ENCODE measurements at regions not wholly inside any gene's neighbourhood (a gene's known extent, or its start where the extent isn't known, plus 50 kb on each side); places are given as distances from the start of the nearest gene placed in this dataset.

- H2BK5ac ChIP-seq (ENCODE audit: low read depth, low read length, poor library complexity, severe bottlenecking), result no peak overlapping the region
- no peak overlapping the region for H3K18ac ChIP-seq (ENCODE audit: low read depth in 1 of 2, low read length in 2 of 2)
- no peak overlapping the region for H3K4ac ChIP-seq (ENCODE audit: low read depth in 1 of 2, low read length in 2 of 2)
- DNase-seq, result no peak
- no peaks in the 10 kb centered on the region for H3K36me3 ChIP-seq (ENCODE audit: control insufficient read depth in 1 of 2, insufficient read depth in 2 of 2, low read depth in 1 of 2, low read length in 2 of 2)
- H4K8ac ChIP-seq (ENCODE audit: low read length), result no peak overlapping the region
- H2BK15ac ChIP-seq (ENCODE audit: low read depth, poor library complexity, severe bottlenecking), result no peak overlapping the region
- H2AFZ ChIP-seq (ENCODE audit: low read depth, low read length), result no peak overlapping the region
- no peak overlapping the region for H3K27ac ChIP-seq (ENCODE audit: low read length, poor library complexity, severe bottlenecking)
- H3K4me2 ChIP-seq (ENCODE audit: low read length, poor library complexity, severe bottlenecking), result no peak overlapping the region
- WGBS, result 83% methylated on average over 5 of the region's 5 CpGs
- H2BK12ac ChIP-seq (ENCODE audit: low read length in 2 of 2), result no peak overlapping the region
- H2BK120ac ChIP-seq (ENCODE audit: low read depth, low read length), result peak overlapping the region; percentile 19
- no peak overlapping the region for H2AK5ac ChIP-seq (ENCODE audit: low read length, severe bottlenecking)
- no peaks in the 10 kb centered on the region for H3K27me3 ChIP-seq (ENCODE audit: control insufficient read depth in 1 of 2, insufficient read depth in 1 of 2, low read length in 2 of 2)
- H3K79me1 ChIP-seq (replicated peaks; ENCODE audit: low read length, poor library complexity, severe bottlenecking), result no peaks in the 10 kb centered on the region
- no peak overlapping the region for H3K23ac ChIP-seq (ENCODE audit: low read length in 2 of 2)
- H3K4me1 ChIP-seq (ENCODE audit: control insufficient read depth, insufficient read depth, low read depth, low read length), result no peaks in the 10 kb centered on the region
- H3K9me3 ChIP-seq (ENCODE audit: control insufficient read depth, low read length), result peaks cover 5% of the 10 kb centered on the region
- no peak overlapping the region for H3K9ac ChIP-seq (ENCODE audit: low read length)
- H4K91ac ChIP-seq (ENCODE audit: low read length), result no peak overlapping the region
- H3K14ac ChIP-seq (ENCODE audit: low read length in 2 of 2), result no peak overlapping the region
- no peak overlapping the region for H3K4me3 ChIP-seq (ENCODE audit: insufficient read depth in 1 of 2, low read depth in 1 of 2, low read length in 2 of 2)
These were observed 180.4 kb downstream of the LIG4 start for GRCh38 chr13:108034909-108035410.

GRCh38 chr13:108033800-108034707 is 181.3 kb downstream of the LIG4 start:
- no peak overlapping the region for H2BK5ac ChIP-seq (ENCODE audit: low read depth, low read length, poor library complexity, severe bottlenecking)
- H3K4ac ChIP-seq (ENCODE audit: low read depth in 1 of 2, low read length in 2 of 2), result no peak overlapping the region
- peaks cover 3% of the 10 kb centered on the region for H3K9me3 ChIP-seq (ENCODE audit: control insufficient read depth, low read length)
- H3K9ac ChIP-seq (ENCODE audit: low read length), result no peak overlapping the region
- no peak overlapping the region for H2BK12ac ChIP-seq (ENCODE audit: low read length in 2 of 2)
- no peak overlapping the region for H2AK5ac ChIP-seq (ENCODE audit: low read length, severe bottlenecking)
- no peak overlapping the region for H2BK15ac ChIP-seq (ENCODE audit: low read depth, poor library complexity, severe bottlenecking)
- H3K36me3 ChIP-seq (ENCODE audit: control insufficient read depth in 1 of 2, insufficient read depth in 2 of 2, low read depth in 1 of 2, low read length in 2 of 2), result no peaks in the 10 kb centered on the region
- no peak overlapping the region for H3K18ac ChIP-seq (ENCODE audit: low read depth in 1 of 2, low read length in 2 of 2)
- no peaks in the 10 kb centered on the region for H3K79me1 ChIP-seq (replicated peaks; ENCODE audit: low read length, poor library complexity, severe bottlenecking)
- H2BK120ac ChIP-seq (ENCODE audit: low read depth, low read length), result no peak overlapping the region
- H4K8ac ChIP-seq (ENCODE audit: low read length), result no peak overlapping the region
- peak; percentile 2 for DNase-seq
- no peaks in the 10 kb centered on the region for H3K4me1 ChIP-seq (ENCODE audit: control insufficient read depth, insufficient read depth, low read depth, low read length)
- no peak overlapping the region for H2AFZ ChIP-seq (ENCODE audit: low read depth, low read length)
- H3K14ac ChIP-seq (ENCODE audit: low read length in 2 of 2), result no peak overlapping the region
- H3K23ac ChIP-seq (ENCODE audit: low read length in 2 of 2), result no peak overlapping the region
- WGBS, result 85% methylated on average over 2 of the region's 3 CpGs
- no peak overlapping the region for H3K4me2 ChIP-seq (ENCODE audit: low read length, poor library complexity, severe bottlenecking)
- no peak overlapping the region for H3K27ac ChIP-seq (ENCODE audit: low read length, poor library complexity, severe bottlenecking)
- no peaks in the 10 kb centered on the region for H3K27me3 ChIP-seq (ENCODE audit: control insufficient read depth in 1 of 2, insufficient read depth in 1 of 2, low read length in 2 of 2)
- H4K91ac ChIP-seq (ENCODE audit: low read length), result no peak overlapping the region
- H3K4me3 ChIP-seq (ENCODE audit: insufficient read depth in 1 of 2, low read depth in 1 of 2, low read length in 2 of 2), result no peak overlapping the region

- Histone ChIP-seq H2BK12ac (ENCODE audit: low read length in 2 of 2) (no peak overlapping the region), H2BK5ac (ENCODE audit: low read depth, low read length, poor library complexity, severe bottlenecking) (no peak overlapping the region), H3K4me3 (ENCODE audit: insufficient read depth in 1 of 2, low read depth in 1 of 2, low read length in 2 of 2) (no peak overlapping the region), H2AK5ac (ENCODE audit: low read length, severe bottlenecking) (no peak overlapping the region), H2BK120ac (ENCODE audit: low read depth, low read length) (no peak overlapping the region), H4K8ac (ENCODE audit: low read length) (no peak overlapping the region), H3K9me3 (ENCODE audit: control insufficient read depth, low read length) (peaks cover 3% of the 10 kb centered on the region), H3K27me3 (ENCODE audit: control insufficient read depth in 1 of 2, insufficient read depth in 1 of 2, low read length in 2 of 2) (no peaks in the 10 kb centered on the region), H3K23ac (ENCODE audit: low read length in 2 of 2) (no peak overlapping the region), H2BK15ac (ENCODE audit: low read depth, poor library complexity, severe bottlenecking) (no peak overlapping the region), H3K9ac (ENCODE audit: low read length) (no peak overlapping the region), H3K4me2 (ENCODE audit: low read length, poor library complexity, severe bottlenecking) (no peak overlapping the region), H2AFZ (ENCODE audit: low read depth, low read length) (no peak overlapping the region), H3K36me3 (ENCODE audit: control insufficient read depth in 1 of 2, insufficient read depth in 2 of 2, low read depth in 1 of 2, low read length in 2 of 2) (no peaks in the 10 kb centered on the region), H3K18ac (ENCODE audit: low read depth in 1 of 2, low read length in 2 of 2) (no peak overlapping the region), H3K79me1 (replicated peaks; ENCODE audit: low read length, poor library complexity, severe bottlenecking) (no peaks in the 10 kb centered on the region), H3K4me1 (ENCODE audit: control insufficient read depth, insufficient read depth, low read depth, low read length) (no peaks in the 10 kb centered on the region), H3K4ac (ENCODE audit: low read depth in 1 of 2, low read length in 2 of 2) (no peak overlapping the region), H4K91ac (ENCODE audit: low read length) (no peak overlapping the region), H3K14ac (ENCODE audit: low read length in 2 of 2) (no peak overlapping the region), H3K27ac (ENCODE audit: low read length, poor library complexity, severe bottlenecking) (no peak overlapping the region)
- 68% methylated on average over 5 of the region's 5 CpGs for WGBS
- no peak for DNase-seq
These were observed 183.5 kb downstream of the LIG4 start for GRCh38 chr13:108031865-108032264.

- Histone ChIP-seq H3K4me3 (ENCODE audit: insufficient read depth in 1 of 2, low read depth in 1 of 2, low read length in 2 of 2) (no peak overlapping the region), H3K27me3 (ENCODE audit: control insufficient read depth in 1 of 2, insufficient read depth in 1 of 2, low read length in 2 of 2) (no peaks in the 10 kb centered on the region), H2AFZ (ENCODE audit: low read depth, low read length) (no peak overlapping the region), H2BK12ac (ENCODE audit: low read length in 2 of 2) (no peak overlapping the region), H2BK5ac (ENCODE audit: low read depth, low read length, poor library complexity, severe bottlenecking) (no peak overlapping the region), H4K91ac (ENCODE audit: low read length) (no peak overlapping the region), H3K9ac (ENCODE audit: low read length) (no peak overlapping the region), H3K18ac (ENCODE audit: low read depth in 1 of 2, low read length in 2 of 2) (no peak overlapping the region), H3K9me3 (ENCODE audit: control insufficient read depth, low read length) (peaks cover 6% of the 10 kb centered on the region), H2BK15ac (ENCODE audit: low read depth, poor library complexity, severe bottlenecking) (no peak overlapping the region), H3K27ac (ENCODE audit: low read length, poor library complexity, severe bottlenecking) (no peak overlapping the region), H3K4me2 (ENCODE audit: low read length, poor library complexity, severe bottlenecking) (no peak overlapping the region), H4K8ac (ENCODE audit: low read length) (no peak overlapping the region), H3K79me1 (replicated peaks; ENCODE audit: low read length, poor library complexity, severe bottlenecking) (no peaks in the 10 kb centered on the region), H3K14ac (ENCODE audit: low read length in 2 of 2) (no peak overlapping the region), H2BK120ac (ENCODE audit: low read depth, low read length) (no peak overlapping the region), H3K4ac (ENCODE audit: low read depth in 1 of 2, low read length in 2 of 2) (no peak overlapping the region), H3K36me3 (ENCODE audit: control insufficient read depth in 1 of 2, insufficient read depth in 2 of 2, low read depth in 1 of 2, low read length in 2 of 2) (no peaks in the 10 kb centered on the region), H2AK5ac (ENCODE audit: low read length, severe bottlenecking) (no peak overlapping the region), H3K4me1 (ENCODE audit: control insufficient read depth, insufficient read depth, low read depth, low read length) (no peaks in the 10 kb centered on the region), H3K23ac (ENCODE audit: low read length in 2 of 2) (no peak overlapping the region)
- DNase-seq, result no peak
- WGBS, result 17% methylated on average over 1 of the region's 1 CpG
These were observed 184.6 kb downstream of the LIG4 start for GRCh38 chr13:108030769-108031168.

All from mesenchymal stem cell (in vitro differentiated cells and primary cell).